HepG2 (cell line): ENCODE measurements at regions not wholly inside any gene's neighbourhood (a gene's known extent, or its start where the extent isn't known, plus 50 kb on each side); places are given as distances from the start of the nearest gene placed in this dataset.

Experiments
- BRCA1 ChIP-seq: sonication (generic); formaldehyde crosslinking; IDR thresholded peaks from 2 replicates; pipeline ENCODE4 v1.4.0; 2020; ENCODE audit warnings: missing genetic modification reagents
- FOXK1 ChIP-seq: sonication (generic); formaldehyde crosslinking; IDR thresholded peaks from 2 replicates; pipeline ENCODE4 v1.4.0; 2020; ENCODE audit warnings: low read depth, missing genetic modification reagents, borderline replicate concordance
- HNRNPH1 ChIP-seq: fragments of 200-400 bp; formaldehyde crosslinking; optimal IDR thresholded peaks from 2 replicates; pipeline ENCODE3; 2017; ENCODE audit warnings: mild to moderate bottlenecking, low read depth, low read length
- HNRNPUL1 ChIP-seq: fragments of 200-400 bp; formaldehyde crosslinking; IDR thresholded peaks from 2 replicates; pipeline ENCODE4 v1.6.1; 2017; ENCODE audit warnings: low read depth, mild to moderate bottlenecking, low read length, moderate library complexity
- HOXD1 ChIP-seq: sonication (generic); formaldehyde crosslinking; IDR thresholded peaks from 2 replicates; pipeline ENCODE4 v1.5.0; 2020; ENCODE audit warnings: missing genetic modification reagents
- MYC ChIP-seq: sonication (generic); formaldehyde crosslinking; IDR thresholded peaks from 2 replicates; pipeline ENCODE4 v1.9.0; 2021; ENCODE audit warnings: missing genetic modification reagents, borderline replicate concordance
- SKI ChIP-seq: fragments of 450-650 bp; IDR thresholded peaks from one replicate; pipeline ENCODE4 v1.6.1; 2018; ENCODE audit warnings: mild to moderate bottlenecking; ENCODE audit not compliant: partially characterized antibody
- SNAPC2 ChIP-seq: sonication (generic); formaldehyde crosslinking; IDR thresholded peaks from 2 replicates; pipeline ENCODE4 v1.8.1; 2022; ENCODE audit warnings: mild to moderate bottlenecking, missing genetic modification reagents
- TAF1 ChIP-seq: sonication (generic); formaldehyde crosslinking; IDR thresholded peaks from 2 replicates; pipeline ENCODE4 v1.4.0; 2020; ENCODE audit warnings: missing genetic modification reagents
- TOE1 ChIP-seq: sonication (generic); formaldehyde crosslinking; IDR thresholded peaks from 2 replicates; pipeline ENCODE4 v1.4.0; 2020; ENCODE audit warnings: mild to moderate bottlenecking, missing genetic modification reagents
- ZMYM4 ChIP-seq: sonication (generic); formaldehyde crosslinking; IDR thresholded peaks from 2 replicates; pipeline ENCODE4 v1.8.1; 2023; ENCODE audit warnings: mild to moderate bottlenecking, missing genetic modification reagents
- ZNF331 ChIP-seq: sonication (generic); formaldehyde crosslinking; IDR thresholded peaks from 2 replicates; pipeline ENCODE4 v1.4.0; 2020; ENCODE audit warnings: missing genetic modification reagents
- ZNF530 ChIP-seq: sonication (generic); formaldehyde crosslinking; IDR thresholded peaks from 2 replicates; pipeline ENCODE4 v1.5.0; 2020; ENCODE audit warnings: low read depth, mild to moderate bottlenecking, missing genetic modification reagents
- ZNF563 ChIP-seq: sonication (generic); formaldehyde crosslinking; IDR thresholded peaks from 2 replicates; pipeline ENCODE4 v1.8.0; 2022; ENCODE audit warnings: mild to moderate bottlenecking, moderate library complexity, missing genetic modification reagents
- ZNF646 ChIP-seq: sonication (generic); formaldehyde crosslinking; IDR thresholded peaks from 2 replicates; pipeline ENCODE4 v1.9.0; 2021; ENCODE audit warnings: mild to moderate bottlenecking, missing genetic modification reagents
- TF ChIP-seq, protein P1 (sequence below): sonication (generic); formaldehyde crosslinking; IDR thresholded peaks from 2 replicates; pipeline ENCODE4 v1.8.1; 2023; ENCODE audit warnings: missing genetic modification reagents, mild to moderate bottlenecking, borderline replicate concordance
- TF ChIP-seq, protein P2 (sequence below): sonication (generic); formaldehyde crosslinking; IDR thresholded peaks from 2 replicates; pipeline ENCODE4 v1.4.0; 2020; ENCODE audit warnings: mild to moderate bottlenecking, missing genetic modification reagents

DNA sequence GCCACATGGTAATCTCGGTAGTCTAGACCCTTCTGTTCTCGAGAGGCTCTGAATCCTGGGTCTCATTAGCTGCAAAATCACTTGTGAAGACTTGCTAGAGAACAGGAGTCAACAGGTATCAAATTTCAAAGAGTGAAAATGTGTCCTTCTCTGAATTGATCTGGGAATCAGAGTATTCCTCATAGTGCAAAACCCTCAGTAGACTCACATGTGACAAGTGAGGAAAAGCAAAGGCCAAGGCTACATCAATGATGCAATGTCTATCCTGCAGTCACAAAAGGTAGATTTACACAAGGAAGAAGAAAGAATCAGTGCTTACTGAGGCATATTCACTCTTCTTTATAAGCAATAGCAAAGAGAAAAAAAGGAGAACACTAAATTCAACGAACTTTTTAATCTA, 1220.0 kb upstream of the GJE1 start (continued):
- TF ChIP-seq ZNF646 (CRISPR knock-in tag) = no peak
- TF ChIP-seq SKI = peak; percentile 45
- no peak for TF ChIP-seq TAF1 (CRISPR knock-in tag)
- no peak for TF ChIP-seq TOE1 (CRISPR knock-in tag)
- TF ChIP-seq ZMYM4 = peak; percentile 47; the same call in 1 of the 2 replicates
- TF ChIP-seq, protein P1, sequence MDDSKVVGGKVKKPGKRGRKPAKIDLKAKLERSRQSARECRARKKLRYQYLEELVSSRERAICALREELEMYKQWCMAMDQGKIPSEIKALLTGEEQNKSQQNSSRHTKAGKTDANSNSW (CRISPR knock-in tag) = no peak
- no peak for TF ChIP-seq HNRNPH1
- TF ChIP-seq MYC (CRISPR knock-in tag) = no peak
- no peak for TF ChIP-seq HOXD1
- TF ChIP-seq ZNF530 (CRISPR knock-in tag) = no peak
- TF ChIP-seq, protein P2, sequence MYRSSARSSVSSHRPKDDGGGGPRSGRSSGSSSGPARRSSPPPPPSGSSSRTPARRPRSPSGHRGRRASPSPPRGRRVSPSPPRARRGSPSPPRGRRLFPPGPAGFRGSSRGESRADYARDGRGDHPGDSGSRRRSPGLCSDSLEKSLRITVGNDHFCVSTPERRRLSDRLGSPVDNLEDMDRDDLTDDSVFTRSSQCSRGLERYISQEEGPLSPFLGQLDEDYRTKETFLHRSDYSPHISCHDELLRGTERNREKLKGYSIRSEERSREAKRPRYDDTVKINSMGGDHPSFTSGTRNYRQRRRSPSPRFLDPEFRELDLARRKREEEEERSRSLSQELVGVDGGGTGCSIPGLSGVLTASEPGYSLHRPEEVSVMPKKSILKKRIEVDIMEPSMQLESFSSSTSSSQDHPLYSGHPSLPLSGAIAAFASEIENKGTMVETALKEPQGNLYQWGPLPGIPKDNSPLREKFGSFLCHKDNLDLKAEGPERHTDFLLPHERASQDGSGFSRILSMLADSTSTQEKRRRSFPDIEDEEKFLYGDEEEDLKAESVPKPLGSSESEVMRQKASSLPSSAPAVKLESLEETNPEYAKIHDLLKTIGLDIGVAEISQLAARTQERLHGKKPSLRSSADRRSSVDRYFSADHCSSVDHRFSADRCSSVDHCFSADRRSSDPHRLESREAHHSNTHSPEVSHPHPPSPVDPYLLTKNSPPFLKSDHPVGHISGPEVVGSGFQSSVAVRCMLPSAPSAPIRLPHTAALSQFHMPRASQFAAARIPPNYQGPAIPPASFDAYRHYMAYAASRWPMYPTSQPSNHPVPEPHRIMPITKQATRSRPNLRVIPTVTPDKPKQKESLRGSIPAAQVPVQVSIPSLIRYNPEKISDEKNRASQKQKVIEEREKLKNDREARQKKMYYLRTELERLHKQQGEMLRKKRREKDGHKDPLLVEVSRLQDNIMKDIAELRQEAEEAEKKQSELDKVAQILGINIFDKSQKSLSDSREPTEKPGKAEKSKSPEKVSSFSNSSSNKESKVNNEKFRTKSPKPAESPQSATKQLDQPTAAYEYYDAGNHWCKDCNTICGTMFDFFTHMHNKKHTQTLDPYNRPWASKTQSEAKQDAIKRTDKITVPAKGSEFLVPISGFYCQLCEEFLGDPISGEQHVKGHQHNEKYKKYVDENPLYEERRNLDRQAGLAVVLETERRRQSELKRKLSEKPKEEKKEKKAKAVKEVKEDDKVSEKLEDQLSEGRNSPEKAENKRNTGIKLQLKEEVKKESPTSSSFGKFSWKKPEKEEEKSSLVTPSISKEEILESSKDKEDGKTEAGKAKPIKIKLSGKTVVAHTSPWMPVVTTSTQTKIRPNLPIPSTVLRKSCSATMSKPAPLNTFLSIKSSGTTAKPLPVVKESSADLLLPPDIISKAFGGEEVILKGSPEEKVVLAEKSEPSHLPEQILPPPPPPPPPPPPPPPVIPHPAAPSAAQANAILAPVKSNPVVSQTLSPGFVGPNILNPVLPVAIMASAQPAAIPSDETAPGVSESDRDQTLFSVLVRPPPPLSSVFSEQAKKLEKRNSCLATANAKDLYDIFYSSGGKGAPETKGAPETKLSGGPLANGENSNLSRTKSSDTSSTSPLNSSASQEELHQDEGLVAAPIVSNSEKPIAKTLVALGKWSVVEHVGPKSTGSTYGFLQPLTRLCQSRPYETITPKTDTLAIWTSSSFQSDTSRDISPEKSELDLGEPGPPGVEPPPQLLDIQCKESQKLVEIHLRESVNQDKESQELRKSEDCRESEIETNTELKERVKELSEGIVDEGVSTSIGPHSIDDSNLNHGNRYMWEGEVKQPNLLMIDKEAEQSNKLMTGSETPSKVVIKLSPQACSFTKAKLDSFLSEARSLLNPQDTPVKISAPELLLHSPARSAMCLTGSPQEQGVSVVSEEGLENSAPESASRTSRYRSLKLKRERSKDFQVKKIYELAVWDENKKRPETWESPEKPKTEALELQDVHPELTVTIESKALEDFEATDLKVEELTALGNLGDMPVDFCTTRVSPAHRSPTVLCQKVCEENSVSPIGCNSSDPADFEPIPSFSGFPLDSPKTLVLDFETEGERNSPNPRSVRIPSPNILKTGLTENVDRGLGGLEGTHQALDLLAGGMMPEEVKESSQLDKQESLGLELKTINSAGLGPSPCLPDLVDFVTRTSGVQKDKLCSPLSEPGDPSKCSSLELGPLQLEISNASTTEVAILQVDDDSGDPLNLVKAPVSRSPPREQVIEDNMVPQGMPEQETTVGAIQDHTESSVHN (CRISPR knock-in tag) = no peak
- no peak for TF ChIP-seq SNAPC2
- TF ChIP-seq ZNF563 (CRISPR knock-in tag) = no peak
- TF ChIP-seq BRCA1 (CRISPR knock-in tag) = no peak
- peak; percentile 54; the same call in 1 of the 2 replicates for TF ChIP-seq ZNF331 (CRISPR knock-in tag)
- no peak for TF ChIP-seq HNRNPUL1
- TF ChIP-seq FOXK1 (CRISPR knock-in tag) = 0 out of 2 replicates have a peak, but pooled peaks have one; percentile 70
